Motor neuron (in vitro differentiated cells): ENCODE measurements at regions not wholly inside any gene's neighbourhood (a gene's known extent, or its start where the extent isn't known, plus 50 kb on each side); places are given as distances from the start of the nearest gene placed in this dataset.

Experiments used
- ATAC-seq, 8 experiments: fragments of 200-7000 bp; cut with Tn5 transposase; replicated peaks in 6 of 8; 2 replicates each; pipeline ENCODE4 v1.8.0; 2021; ENCODE audit warnings: mild to moderate bottlenecking in 8 of 8, moderate library complexity in 8 of 8
- H3K27ac ChIP-seq, 2 donors: fragments of 250-450 bp; sonication (Bioruptor Pico); 2 replicates each; pipeline ENCODE4 v1.9.0; 2021; ENCODE audit warnings: antibody characterized with exemption in 2 of 2, mild to moderate bottlenecking in 2 of 2, moderate library complexity in 1 of 2
- H3K4me1 ChIP-seq, 2 donors: fragments of 250-450 bp; sonication (Bioruptor Pico); replicated peaks in 1 of 2; 2 replicates each; pipeline ENCODE4 v1.6.1; 2021; ENCODE audit warnings: antibody characterized with exemption in 2 of 2, mild to moderate bottlenecking in 2 of 2, moderate library complexity in 1 of 2
- H3K4me3 ChIP-seq, 5 donors: fragments of 250-450 bp; sonication (Bioruptor Pico); 2 replicates each; pipeline ENCODE4 v1.9.0; 2021; ENCODE audit warnings: antibody characterized with exemption in 5 of 5, mild to moderate bottlenecking in 5 of 5, moderate library complexity in 4 of 5
- WGBS, 10 experiments: fragments of 450-650 bp; shearing (Covaris generic); methylation state at CpG; one replicate each; pipeline ENCODE4 v1.0.0; 2022; 5-methylcytosine and 5-hydroxymethylcytosine counted together
- in situ Hi-C, 9 experiments: fragments of 400-800 bp; cut with MboI; loops; one replicate each; pipeline ENCODE4 v1.15.0; 2021; ENCODE audit warnings: low sequenced_read_pairs in 9 of 9, low pct_unique_long_range_greater_than_20kb in 2 of 9; ENCODE audit not compliant: unreplicated experiment in 9 of 9

DNA sequence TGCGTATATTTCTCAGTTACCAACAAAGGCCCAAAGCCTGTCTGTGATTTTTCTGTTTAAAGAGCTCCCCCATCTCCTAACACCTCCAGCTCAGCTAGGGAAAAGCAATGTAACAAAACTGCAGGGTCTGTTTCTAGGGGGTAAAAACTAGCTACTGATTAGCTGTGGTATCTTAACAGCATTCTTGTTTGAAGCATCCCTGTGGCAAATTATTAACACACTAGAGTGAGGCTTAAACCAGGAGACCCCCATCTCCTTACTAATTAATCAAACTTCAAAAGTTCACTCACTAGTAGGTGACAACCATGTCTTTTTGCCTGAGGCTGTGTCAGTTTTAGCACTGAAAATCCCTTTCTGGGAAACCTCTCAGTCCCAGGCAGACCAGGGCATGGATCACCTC, 186.2 kb upstream of the PARD3B start:
- in situ Hi-C loops, result no loop called here
- no peak overlapping the region for H3K27ac ChIP-seq
- no peak overlapping the region for H3K4me3 ChIP-seq
- peaks cover 7 to 15% of the 10 kb centered on the region in 2 donors for H3K4me1 ChIP-seq
- WGBS, 10 experiments, result 50 to 100% (median 87%) methylated on average over 1 of the region's 1 CpG; no CpG with 5 or more reads in 4 of the 10 experiments
- no peak for ATAC-seq

GRCh38 chr2:204360218-204361007, 184.9 kb upstream of the PARD3B start:
- Histone ChIP-seq H3K4me1 (peaks cover 7 to 15% of the 10 kb centered on the region in 2 donors), H3K4me3 (no peak overlapping the region), H3K27ac (no peak overlapping the region)
- WGBS, 10 experiments, result 51 to 100% (median 82%) methylated on average over 2 to 5 of the region's 5 CpGs; no CpG with 5 or more reads in 1 of the 10 experiments
- in situ Hi-C loops, result no loop called here
- no peak for ATAC-seq

GRCh38 chr2:204361738-204362137, 183.5 kb upstream of the PARD3B start:
- no peak for ATAC-seq
- WGBS, 10 experiments, result 10 to 88% (median 67%) methylated on average over 1 to 2 of the region's 2 CpGs
- in situ Hi-C loops, result no loop called here
- H3K4me1 ChIP-seq, result peaks cover under 1 to 7% of the 10 kb centered on the region in 2 donors
- H3K27ac ChIP-seq, result no peak overlapping the region
- H3K4me3 ChIP-seq, result no peak overlapping the region

GRCh38 chr2:204362581-204362980, 182.7 kb upstream of the PARD3B start:
- no peak overlapping the region for H3K27ac ChIP-seq
- H3K4me1 ChIP-seq, result peaks cover 0 to 7% of the 10 kb centered on the region in 2 donors
- ATAC-seq, result peak in 1 of 8 experiments; percentile 28
- WGBS, 10 experiments, result 0 to 100% (median 94%) methylated on average over 1 to 2 of the region's 2 CpGs; no CpG with 5 or more reads in 4 of the 10 experiments
- H3K4me3 ChIP-seq, result no peak overlapping the region
- in situ Hi-C loops, result no loop called here

- H3K4me3 ChIP-seq, result no peak overlapping the region
- in situ Hi-C loops, result no loop called here
- 86 to 100% (median 100%) methylated on average over 1 to 2 of the region's 2 CpGs; no CpG with 5 or more reads in 1 of the 10 experiments for WGBS, 10 experiments
These were observed 181.8 kb upstream of the PARD3B start for GRCh38 chr2:204363513-204363912.

GRCh38 chr2:204364860-204365535, 180.3 kb upstream of the PARD3B start:
- Histone ChIP-seq H3K27ac (no peak overlapping the region), H3K4me3 (no peak overlapping the region), H3K4me1 (peaks cover 5 to 14% of the 10 kb centered on the region in 2 donors)
- WGBS, 10 experiments, result 60 to 100% (median 99%) methylated on average over 1 to 6 of the region's 6 CpGs; no CpG with 5 or more reads in 4 of the 10 experiments
- in situ Hi-C loops, result no loop called here
- no peak for ATAC-seq

More at GRCh38 chr2:204363513-204363912, 181.8 kb upstream of the PARD3B start:
- Histone ChIP-seq H3K4me1 (peaks cover 0 to 7% of the 10 kb centered on the region in 2 donors), H3K27ac (no peak overlapping the region)
- ATAC-seq, result no peak

GRCh38 chr2:204365811-204366210, 179.5 kb upstream of the PARD3B start:
- WGBS, 10 experiments, result 75 to 100% (median 88%) methylated on average over 2 to 4 of the region's 4 CpGs; no CpG with 5 or more reads in 2 of the 10 experiments
- no peak overlapping the region for H3K27ac ChIP-seq
- in situ Hi-C loops, result no loop called here
- H3K4me1 ChIP-seq, result peaks cover 13 to 21% of the 10 kb centered on the region in 2 donors
- ATAC-seq, result peak in 3 of 8 experiments; percentile 26 to 69 (median 47)
- no peak overlapping the region for H3K4me3 ChIP-seq

DNA sequence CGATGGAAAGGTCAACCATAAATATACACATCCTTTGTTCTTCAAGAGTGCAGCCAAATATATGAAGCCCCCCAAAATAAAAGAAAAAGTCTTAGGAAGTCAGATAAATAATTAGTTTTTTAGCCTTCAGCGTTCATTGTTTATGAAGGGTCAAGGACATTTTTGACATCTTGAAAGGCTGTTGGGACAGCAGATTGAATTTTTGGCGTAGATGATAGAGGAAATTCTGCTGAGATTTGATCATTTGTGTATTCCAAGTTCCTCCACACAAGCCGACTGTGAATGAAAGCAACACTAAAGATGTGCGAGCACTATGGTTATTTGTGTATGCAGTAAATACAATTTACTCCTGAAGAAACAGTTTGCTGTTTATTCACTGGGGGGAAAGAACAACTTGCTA, 177.8 kb upstream of the PARD3B start:
- ATAC-seq, result no peak
- 61 to 100% (median 85%) methylated on average over 2 to 5 of the region's 5 CpGs; no CpG with 5 or more reads in 2 of the 10 experiments for WGBS, 10 experiments

DNA sequence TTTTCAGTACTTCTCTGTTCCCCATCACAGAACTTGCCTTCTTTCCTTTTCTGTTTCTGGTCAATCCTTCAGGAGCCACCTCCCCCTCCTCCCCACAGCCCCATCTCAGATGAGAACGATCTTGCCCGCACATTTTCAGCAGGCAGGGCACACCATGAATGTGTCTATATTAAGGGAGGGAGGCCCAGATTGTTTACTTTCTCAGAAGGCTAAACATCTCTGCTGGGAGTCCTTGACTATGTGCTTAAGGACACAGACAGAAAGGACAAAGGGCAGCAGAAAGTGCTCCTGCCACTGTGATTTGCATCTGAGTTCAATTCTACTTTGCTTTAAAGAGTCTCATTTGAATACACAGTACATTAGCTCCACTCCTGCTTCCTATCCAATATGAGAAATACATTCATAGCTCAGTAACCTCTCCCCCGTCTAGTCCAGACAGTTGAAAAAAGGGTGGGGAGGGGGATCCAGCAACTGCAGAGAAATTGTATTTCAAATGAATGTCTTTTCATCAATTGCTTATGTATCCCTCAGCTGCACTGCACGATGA, 175.0 kb upstream of the PARD3B start:
- H3K4me1 ChIP-seq, result peaks cover 13 to 15% of the 10 kb centered on the region in 2 donors
- ATAC-seq, result peak in 5 of 8 experiments; percentile 73 to 94 (median 82)
- H3K27ac ChIP-seq, result no peak overlapping the region
- no peak overlapping the region for H3K4me3 ChIP-seq
- 0 to 84% (median 43%) methylated on average over 1 to 4 of the region's 4 CpGs for WGBS, 10 experiments
- in situ Hi-C loops, result no loop called here

More for the DNA sequence above, 177.8 kb upstream of the PARD3B start:
- H3K4me1 ChIP-seq, result peaks cover 13 to 15% of the 10 kb centered on the region in 2 donors
- in situ Hi-C loops, result no loop called here
- H3K27ac ChIP-seq, result no peak overlapping the region
- H3K4me3 ChIP-seq, result no peak overlapping the region

- in situ Hi-C loops, result no loop called here
- no peak overlapping the region for H3K4me3 ChIP-seq
- ATAC-seq, result no peak
- H3K4me1 ChIP-seq, result peaks cover 13 to 15% of the 10 kb centered on the region in 2 donors
- no peak overlapping the region for H3K27ac ChIP-seq
These were observed 171.3 kb upstream of the PARD3B start for GRCh38 chr2:204373942-204374341.

GRCh38 chr2:204380141-204380881, 165.0 kb upstream of the PARD3B start:
- Histone ChIP-seq H3K27ac (no peak overlapping the region), H3K4me3 (no peak overlapping the region), H3K4me1 (no peaks in the 10 kb centered on the region)
- no peak for ATAC-seq
- WGBS, 10 experiments, result 0 to 100% (median 74%) methylated on average over 1 to 5 of the region's 5 CpGs
- in situ Hi-C loops, result no loop called here

DNA sequence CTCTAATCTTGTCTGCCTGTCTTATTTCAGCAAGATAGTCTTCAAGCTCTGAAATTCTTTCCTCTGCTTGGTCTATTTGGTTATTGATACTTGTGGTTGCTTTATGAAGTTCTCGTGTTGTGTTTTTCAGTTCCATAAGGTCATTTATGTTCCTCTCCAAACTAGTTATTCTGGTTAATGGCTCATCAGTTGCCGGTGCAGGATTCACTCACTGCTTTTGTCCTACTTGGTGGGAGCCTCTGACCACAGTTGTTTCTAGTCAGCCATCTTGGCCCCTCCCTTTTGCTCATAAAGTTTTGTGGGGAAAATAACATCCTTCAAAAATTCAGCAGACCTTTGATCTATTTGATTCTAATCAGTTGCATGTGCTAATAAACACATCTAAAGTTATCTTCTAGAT, 158.6 kb upstream of the PARD3B start:
- ATAC-seq, result no peak
- H3K27ac ChIP-seq, result no peak overlapping the region

More for the DNA sequence above, 158.6 kb upstream of the PARD3B start:
- Histone ChIP-seq H3K4me3 (no peak overlapping the region), H3K4me1 (no peaks in the 10 kb centered on the region)
- WGBS, 10 experiments, result 72 to 100% (median 86%) methylated on average over 1 to 2 of the region's 2 CpGs; no CpG with 5 or more reads in 1 of the 10 experiments
- in situ Hi-C loops, result no loop called here
